Breast epithelium (tissue), 3 donors: ENCODE measurements at regions not wholly inside any gene's neighbourhood (a gene's known extent, or its start where the extent isn't known, plus 50 kb on each side); places are given as distances from the start of the nearest gene placed in this dataset.

Source experiments
- POLR2A ChIP-seq: fragments of 450-650 bp; IDR thresholded peaks from one replicate; pipeline ENCODE4 v1.6.1; 2016; ENCODE audit warnings: antibody characterized with exemption, mild to moderate bottlenecking, moderate library complexity
- POLR2AphosphoS5 ChIP-seq, 3 donors: sonication (generic); formaldehyde crosslinking; IDR thresholded peaks; one replicate each; pipeline ENCODE4 v1.6.1; 2017; ENCODE audit warnings: antibody characterized with exemption in 3 of 3

- TF ChIP-seq POLR2A (no peak), POLR2AphosphoS5 (IDR thresholded peaks at IDR 0.05) (no peak)
Observed at GRCh38 chr1:200479816-200480215, 70.0 kb upstream of the ZNF281 start.
